Central memory CD8-positive, alpha-beta T cell (primary cell): ENCODE measurements at regions not wholly inside any gene's neighbourhood (a gene's known extent, or its start where the extent isn't known, plus 50 kb on each side); places are given as distances from the start of the nearest gene placed in this dataset.

ENCODE experiments used
- ATAC-seq: fragments of 150-1000 bp; cut with Tn5 transposase; replicated peaks from 2 replicates; pipeline ENCODE4 v1.10.0; 2022; ENCODE audit warnings: mild to moderate bottlenecking, moderate FRiP score, moderate number of reproducible peaks; ENCODE audit not compliant: poor library complexity, severe bottlenecking; ENCODE audit errors: extremely low read depth
- DNase-seq, 2 donors: peaks; one replicate each; pipeline ENCODE4 v3.0.0; 2021; ENCODE audit warnings: low spot score in 2 of 2
- H3K27ac Mint-ChIP-seq: one replicate; pipeline ENCODE4 v1.8.0; 2022; ENCODE audit warnings: low read depth, mild to moderate bottlenecking, moderate library complexity, mixed read lengths
- H3K27me3 Mint-ChIP-seq: one replicate; pipeline ENCODE4 v1.8.0; 2022; ENCODE audit warnings: mixed read lengths
- H3K36me3 Mint-ChIP-seq: one replicate; pipeline ENCODE4 v1.8.0; 2022; ENCODE audit warnings: mild to moderate bottlenecking, moderate library complexity, mixed read lengths; ENCODE audit not compliant: insufficient read depth
- H3K4me1 Mint-ChIP-seq: one replicate; pipeline ENCODE4 v1.8.0; 2022; ENCODE audit warnings: mixed read lengths
- H3K4me3 Mint-ChIP-seq: one replicate; pipeline ENCODE4 v1.8.0; 2022; ENCODE audit warnings: mild to moderate bottlenecking, moderate library complexity, mixed read lengths
- H3K9me3 Mint-ChIP-seq: one replicate; pipeline ENCODE4 v1.8.0; 2022; ENCODE audit warnings: mixed read lengths

DNA sequence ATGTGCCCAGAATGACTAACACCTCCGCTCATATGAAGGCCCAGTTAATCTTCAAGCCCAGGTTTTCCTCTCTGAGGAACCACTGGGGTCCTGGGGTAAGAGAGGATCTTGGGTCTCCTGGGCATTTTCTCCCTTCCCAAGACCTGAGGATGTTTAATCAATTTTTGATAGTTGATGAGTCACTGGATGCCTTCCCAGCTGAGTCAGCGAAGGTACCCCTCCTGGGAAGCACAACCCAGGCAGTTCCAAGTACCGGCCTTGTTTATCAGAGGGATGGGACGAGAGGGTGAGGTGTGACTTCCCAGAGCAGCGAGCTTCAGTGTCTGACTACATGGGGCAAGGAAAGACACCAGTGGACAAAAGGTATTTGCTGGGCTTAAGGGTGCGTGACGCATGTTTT, 119.6 kb upstream of the IL12B start:
- ATAC-seq (no peak), DNase-seq (no peak)
- H3K36me3 Mint-ChIP-seq: no peaks in the 10 kb centered on the region
- H3K4me3 Mint-ChIP-seq: no peak overlapping the region
- no peaks in the 10 kb centered on the region for H3K4me1 Mint-ChIP-seq
- H3K9me3 Mint-ChIP-seq: no peaks in the 10 kb centered on the region
- no peak overlapping the region for H3K27ac Mint-ChIP-seq
- H3K27me3 Mint-ChIP-seq: no peaks in the 10 kb centered on the region

DNA sequence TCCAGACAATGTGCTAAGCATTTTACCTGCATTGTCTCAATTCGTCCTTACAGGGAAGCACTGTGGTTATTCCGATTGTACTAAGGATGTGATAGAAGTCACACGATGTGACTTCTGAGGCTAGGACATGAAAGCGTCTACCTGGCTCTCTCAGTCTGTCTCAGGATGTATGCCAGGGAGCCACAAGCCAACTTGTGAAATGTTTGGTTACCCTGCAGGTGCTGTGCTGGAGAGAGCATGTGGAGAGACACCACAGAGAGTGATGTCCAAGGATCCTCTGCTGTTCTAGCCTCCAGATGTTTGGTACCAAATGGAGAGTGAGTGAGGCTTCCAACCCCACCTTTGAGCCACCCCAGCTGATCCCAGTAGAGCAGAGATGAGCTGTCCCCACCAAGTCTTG, 120.1 kb upstream of the IL12B start:
- Mint-ChIP-seq H3K4me3 (no peak overlapping the region), H3K4me1 (no peaks in the 10 kb centered on the region), H3K36me3 (no peaks in the 10 kb centered on the region), H3K27ac (no peak overlapping the region), H3K9me3 (no peaks in the 10 kb centered on the region), H3K27me3 (no peaks in the 10 kb centered on the region)
- ATAC-seq (peak; percentile 43), DNase-seq (no peak)

DNA sequence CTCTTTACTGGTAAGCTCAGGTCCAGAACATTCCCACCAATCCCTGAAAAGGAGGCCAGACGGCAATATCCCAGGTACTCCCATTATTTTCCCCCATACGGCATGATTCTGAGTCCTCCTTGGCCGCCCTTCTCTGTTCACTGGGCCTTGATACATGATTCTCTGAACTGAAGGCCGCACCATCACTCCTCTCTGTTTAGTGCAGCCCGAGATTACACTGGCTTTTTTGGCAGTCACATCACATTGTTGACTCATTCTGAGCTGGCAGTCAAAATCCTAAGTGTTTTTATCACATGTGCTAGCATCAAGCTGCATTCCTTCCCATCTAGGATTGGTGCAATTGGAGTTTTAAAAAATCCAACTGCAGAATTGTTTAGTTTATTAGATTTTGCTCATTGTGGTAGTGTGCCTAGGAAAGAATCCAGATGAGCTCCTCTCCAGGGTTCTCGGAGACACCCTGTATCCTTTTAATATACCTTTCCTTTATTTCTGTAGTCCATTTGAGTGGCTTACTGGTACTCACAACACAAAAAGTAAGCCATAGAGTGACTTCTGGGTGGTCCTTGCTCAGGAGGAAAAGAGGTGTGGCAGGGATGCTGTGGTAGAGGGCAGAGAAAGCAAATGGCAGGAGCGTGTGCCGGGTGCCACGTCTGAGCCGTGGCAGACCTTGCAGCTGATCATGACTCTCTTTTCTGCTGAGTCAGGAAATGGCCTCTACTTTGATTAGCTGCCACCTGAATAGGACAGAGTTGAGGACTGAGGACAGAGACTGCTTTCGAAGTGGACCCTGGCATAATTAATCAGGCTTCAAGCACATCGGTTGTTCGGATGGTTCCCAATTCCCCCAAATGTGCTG, 121.1 kb upstream of the IL12B start:
- no peak overlapping the region for H3K4me3 Mint-ChIP-seq
- H3K9me3 Mint-ChIP-seq: no peaks in the 10 kb centered on the region
- no peak overlapping the region for H3K27ac Mint-ChIP-seq
- H3K27me3 Mint-ChIP-seq: no peaks in the 10 kb centered on the region
- H3K4me1 Mint-ChIP-seq: no peaks in the 10 kb centered on the region
- ATAC-seq (no peak), DNase-seq (no peak)
- no peaks in the 10 kb centered on the region for H3K36me3 Mint-ChIP-seq

DNA sequence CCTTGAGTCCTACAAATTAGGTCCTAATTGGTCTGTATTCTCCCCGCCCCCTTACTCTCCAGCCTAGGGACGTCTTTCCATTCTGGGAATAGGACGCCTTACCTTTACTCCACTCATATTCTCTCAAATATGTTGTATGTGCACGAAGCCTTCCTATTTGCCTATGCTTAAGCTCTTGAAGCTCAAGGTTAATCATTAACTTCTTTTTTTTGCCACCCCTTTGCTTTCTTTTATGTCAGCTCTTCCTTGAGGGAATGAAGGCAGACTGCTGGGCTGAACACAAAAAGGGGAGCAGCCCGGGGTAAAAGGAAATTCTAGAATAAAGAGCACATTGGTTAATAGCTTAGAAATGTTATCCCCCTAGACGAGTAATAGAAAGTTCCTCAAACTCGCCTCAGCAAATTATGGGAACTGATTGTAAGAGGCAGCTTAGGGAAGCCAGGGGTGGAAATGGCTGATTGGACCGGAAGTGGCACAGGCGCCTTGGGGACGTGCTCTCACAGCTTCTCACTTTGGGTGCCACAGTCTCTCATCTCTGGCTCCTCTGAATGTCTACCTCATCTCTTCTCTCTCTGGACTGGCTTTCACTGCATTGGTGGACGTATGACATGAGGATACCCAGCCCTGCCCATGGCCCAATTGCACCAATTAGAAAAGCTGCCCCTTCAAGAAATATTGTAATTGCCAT, 122.3 kb upstream of the IL12B start:
- Mint-ChIP-seq H3K9me3 (no peaks in the 10 kb centered on the region), H3K27me3 (no peaks in the 10 kb centered on the region), H3K4me3 (no peak overlapping the region), H3K27ac (no peak overlapping the region), H3K36me3 (no peaks in the 10 kb centered on the region), H3K4me1 (peaks cover 5% of the 10 kb centered on the region)
- ATAC-seq (peak; percentile 54), DNase-seq (no peak)

DNA sequence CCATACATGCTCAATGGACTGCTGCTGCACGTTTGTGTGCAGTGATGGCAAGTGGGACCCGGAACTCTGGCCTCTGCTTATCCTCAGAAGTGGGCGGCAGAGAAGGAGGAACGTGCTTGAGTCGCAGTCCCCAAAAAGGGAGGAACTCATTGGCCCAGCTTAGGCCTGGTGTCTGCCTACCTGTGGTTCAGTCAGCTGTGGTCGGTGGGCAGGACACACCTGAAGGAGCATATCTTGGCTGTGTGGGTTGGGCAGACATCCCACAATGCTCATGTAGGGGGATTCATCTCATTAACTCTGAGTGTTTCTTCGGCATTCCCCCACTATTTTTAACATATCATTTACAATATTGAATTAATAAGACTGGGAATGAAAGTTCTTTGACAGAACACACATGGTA, 122.9 kb upstream of the IL12B start:
- Mint-ChIP-seq H3K36me3 (no peaks in the 10 kb centered on the region), H3K4me1 (peaks cover 7% of the 10 kb centered on the region), H3K9me3 (no peaks in the 10 kb centered on the region), H3K27ac (no peak overlapping the region), H3K27me3 (no peaks in the 10 kb centered on the region), H3K4me3 (no peak overlapping the region)
- DNase-seq (no peak), ATAC-seq (no peak)

DNA sequence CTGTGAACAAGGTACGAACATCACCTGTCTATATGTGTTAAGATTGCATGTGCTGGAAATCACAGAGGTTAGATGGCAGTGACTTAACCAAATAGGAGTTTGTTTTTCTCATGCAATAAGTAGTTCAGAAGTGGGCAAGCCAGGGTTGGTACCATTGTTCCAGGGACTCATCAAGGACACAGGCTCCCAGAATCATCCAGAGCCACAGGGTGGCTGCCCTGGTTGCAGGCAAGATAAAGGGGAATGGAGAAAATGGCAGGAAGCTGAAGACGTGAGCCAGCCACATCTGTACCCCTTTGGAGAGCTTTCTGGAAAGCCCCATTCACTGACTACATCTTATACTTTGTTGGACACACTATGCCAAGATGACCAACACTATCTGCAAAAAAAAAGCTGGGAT, 126.0 kb upstream of the IL12B start:
- DNase-seq (no peak), ATAC-seq (no peak)
- H3K9me3 Mint-ChIP-seq: no peaks in the 10 kb centered on the region
- H3K36me3 Mint-ChIP-seq: no peaks in the 10 kb centered on the region
- H3K4me1 Mint-ChIP-seq: peaks cover 12% of the 10 kb centered on the region
- H3K4me3 Mint-ChIP-seq: no peak overlapping the region
- peaks cover 18% of the 10 kb centered on the region for H3K27me3 Mint-ChIP-seq
- H3K27ac Mint-ChIP-seq: no peak overlapping the region

DNA sequence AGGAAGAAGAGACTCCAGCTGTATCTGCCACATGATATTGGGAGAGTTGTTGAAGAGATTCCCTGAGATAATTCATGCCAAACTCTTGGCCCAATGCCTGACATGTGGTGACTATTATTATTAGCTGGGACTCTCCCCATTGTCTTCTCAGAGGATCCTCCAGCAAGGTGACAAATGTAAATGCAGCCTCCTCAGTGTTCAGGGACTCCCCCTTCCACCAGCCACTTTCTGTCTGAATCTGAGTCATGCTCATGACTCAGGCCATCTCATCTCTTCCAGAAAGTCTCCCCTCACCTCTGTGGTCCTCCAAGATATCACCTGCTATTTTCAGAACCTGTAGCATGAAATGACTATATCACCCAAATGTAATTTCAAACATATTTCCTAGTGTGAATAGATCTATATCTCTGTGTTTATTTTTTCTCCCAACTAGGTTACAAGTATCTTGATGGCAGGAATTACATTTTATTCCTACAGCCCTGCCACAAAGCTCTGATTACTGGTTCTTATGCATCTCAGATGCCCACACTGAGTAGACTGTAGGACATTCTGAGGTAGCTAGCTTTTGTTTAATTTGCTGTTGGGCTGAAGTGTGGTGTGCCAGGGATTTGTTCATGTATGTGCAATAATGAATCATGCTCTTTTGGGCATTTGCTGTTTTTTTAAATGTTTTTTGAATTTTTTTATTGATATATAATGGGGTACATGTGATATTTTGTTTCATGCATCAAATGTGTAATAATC, 126.6 kb upstream of the IL12B start:
- Mint-ChIP-seq H3K27me3 (peaks cover 18% of the 10 kb centered on the region), H3K9me3 (no peaks in the 10 kb centered on the region), H3K27ac (no peak overlapping the region), H3K4me3 (no peak overlapping the region), H3K4me1 (peaks cover 12% of the 10 kb centered on the region), H3K36me3 (no peaks in the 10 kb centered on the region)
- DNase-seq: no peak
- ATAC-seq: peak; percentile 19

DNA sequence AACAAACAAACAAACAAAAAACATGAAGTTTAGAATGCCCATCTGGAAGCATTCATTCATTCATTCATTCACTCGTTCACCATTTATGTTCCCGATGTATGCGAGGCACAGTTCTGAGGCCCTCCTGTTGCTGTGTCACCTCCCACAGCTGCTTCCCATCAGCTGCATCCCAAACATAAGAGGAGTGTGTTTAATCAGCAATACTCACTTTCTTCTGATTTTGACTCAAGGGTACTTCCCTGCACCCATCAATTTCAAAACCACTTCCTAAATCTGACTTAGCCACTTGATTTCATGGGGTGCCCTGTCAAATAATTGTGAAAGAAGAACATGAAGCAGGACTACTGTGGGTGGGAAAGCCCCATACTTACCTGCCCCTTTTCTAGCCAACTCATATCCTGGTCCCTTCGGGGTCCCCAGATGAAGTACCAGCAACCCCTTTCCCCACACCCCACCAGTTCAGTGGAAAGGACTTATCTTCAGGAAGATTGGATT, 128.0 kb upstream of the IL12B start:
- peaks cover 12% of the 10 kb centered on the region for H3K4me1 Mint-ChIP-seq
- H3K27me3 Mint-ChIP-seq: peaks cover 18% of the 10 kb centered on the region
- H3K36me3 Mint-ChIP-seq: no peaks in the 10 kb centered on the region
- no peak overlapping the region for H3K4me3 Mint-ChIP-seq
- no peak overlapping the region for H3K27ac Mint-ChIP-seq
- H3K9me3 Mint-ChIP-seq: no peaks in the 10 kb centered on the region
- ATAC-seq: peak; percentile 49
- DNase-seq: no peak

DNA sequence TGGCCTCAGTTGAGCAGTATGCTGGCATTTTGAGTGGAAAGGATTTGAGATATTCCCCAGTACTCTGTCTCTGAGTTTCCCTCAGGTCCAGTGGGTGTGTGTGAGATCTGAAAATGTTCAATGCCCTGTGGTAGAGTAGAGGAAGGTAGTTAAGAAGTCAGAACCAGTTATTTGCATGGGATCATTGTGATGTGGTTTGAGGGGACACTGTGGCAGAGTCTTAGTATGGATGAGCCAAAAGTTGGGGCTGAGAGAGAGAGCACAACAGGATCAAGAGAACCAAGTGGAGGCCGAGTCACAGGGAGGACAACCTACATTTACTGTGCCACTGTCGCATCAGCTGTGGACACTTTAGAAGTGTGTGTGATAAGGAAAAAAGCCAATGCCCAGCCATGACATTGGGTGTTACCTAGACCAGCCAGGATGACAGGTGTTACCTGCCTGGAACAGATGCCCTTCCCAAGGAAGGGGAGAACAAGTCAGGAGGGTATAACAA, 128.9 kb upstream of the IL12B start:
- peaks cover 18% of the 10 kb centered on the region for H3K27me3 Mint-ChIP-seq
- H3K9me3 Mint-ChIP-seq: no peaks in the 10 kb centered on the region
- no peak for ATAC-seq
- H3K27ac Mint-ChIP-seq: no peak overlapping the region
- H3K4me1 Mint-ChIP-seq: peaks cover 12% of the 10 kb centered on the region
- H3K4me3 Mint-ChIP-seq: no peak overlapping the region
- no peak for DNase-seq
- H3K36me3 Mint-ChIP-seq: no peaks in the 10 kb centered on the region

DNA sequence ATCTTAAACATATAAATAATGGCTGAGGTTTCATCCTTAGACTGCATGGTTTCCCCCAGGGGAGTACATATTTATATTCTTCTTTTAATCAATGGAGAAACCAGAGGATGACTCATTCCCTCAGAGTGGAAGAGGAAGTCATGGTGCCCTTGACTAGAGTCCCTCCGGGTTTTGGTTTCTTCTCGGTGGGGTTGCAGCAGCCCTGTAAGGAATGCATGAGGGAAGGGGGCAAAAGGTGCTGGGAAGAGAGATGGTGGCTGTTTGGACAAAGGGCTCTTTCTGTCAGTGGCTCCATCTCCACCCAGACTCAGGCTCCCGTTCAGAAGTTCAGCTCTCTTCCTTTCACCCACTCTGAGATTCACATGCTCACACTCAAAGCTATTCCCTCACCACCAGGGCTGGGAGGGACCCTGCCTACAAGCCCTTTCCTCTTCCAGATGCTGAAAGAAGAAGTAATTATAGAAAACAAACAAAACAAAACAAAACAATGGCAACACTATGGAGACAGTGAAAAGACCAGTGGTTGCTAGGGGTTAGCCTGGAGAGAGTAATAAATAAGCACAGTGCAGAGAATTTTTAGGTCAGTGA, 129.8 kb upstream of the IL12B start:
- no peak for DNase-seq
- Mint-ChIP-seq H3K9me3 (no peaks in the 10 kb centered on the region), H3K36me3 (no peaks in the 10 kb centered on the region), H3K27ac (no peak overlapping the region), H3K4me3 (no peak overlapping the region), H3K27me3 (peaks cover 18% of the 10 kb centered on the region), H3K4me1 (peaks cover 12% of the 10 kb centered on the region)
- no peak for ATAC-seq

DNA sequence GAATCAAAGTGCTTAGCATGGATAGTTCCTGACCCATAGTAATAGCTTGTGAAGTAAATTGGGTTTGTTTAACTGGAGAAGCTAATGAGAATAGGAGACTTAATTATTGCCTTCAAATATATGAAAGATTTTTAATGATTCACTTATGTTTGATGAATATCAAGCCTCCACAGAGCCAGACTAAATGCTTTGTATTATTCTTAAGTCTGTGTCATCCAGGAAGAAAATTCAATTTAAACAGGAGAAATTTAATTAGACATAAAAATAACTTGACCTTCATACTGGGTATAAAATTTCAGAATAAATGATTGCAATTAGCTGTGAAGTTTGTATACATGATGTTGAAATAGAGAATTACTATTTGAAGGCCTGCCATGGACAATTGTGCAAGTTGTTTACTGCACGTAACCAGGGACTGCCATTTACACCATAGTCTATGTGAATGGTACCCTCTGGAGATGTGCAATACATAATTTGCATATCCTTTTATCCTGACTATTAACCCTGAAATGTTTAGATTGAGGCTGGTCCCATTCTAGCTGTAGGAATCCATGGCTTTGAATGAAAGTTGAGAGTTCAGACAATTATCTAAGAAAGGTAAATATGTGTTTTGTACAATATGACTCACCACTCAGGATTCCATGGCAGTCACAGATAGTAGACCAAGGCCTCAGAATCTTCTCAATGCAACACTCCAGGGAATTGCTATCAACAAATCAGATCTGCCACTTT, 133.5 kb upstream of the IL12B start:
- Mint-ChIP-seq H3K27me3 (peaks cover 18% of the 10 kb centered on the region), H3K4me3 (no peak overlapping the region), H3K9me3 (no peaks in the 10 kb centered on the region), H3K36me3 (no peaks in the 10 kb centered on the region), H3K27ac (no peak overlapping the region), H3K4me1 (peaks cover 9% of the 10 kb centered on the region)
- DNase-seq (no peak), ATAC-seq (no peak)

DNA sequence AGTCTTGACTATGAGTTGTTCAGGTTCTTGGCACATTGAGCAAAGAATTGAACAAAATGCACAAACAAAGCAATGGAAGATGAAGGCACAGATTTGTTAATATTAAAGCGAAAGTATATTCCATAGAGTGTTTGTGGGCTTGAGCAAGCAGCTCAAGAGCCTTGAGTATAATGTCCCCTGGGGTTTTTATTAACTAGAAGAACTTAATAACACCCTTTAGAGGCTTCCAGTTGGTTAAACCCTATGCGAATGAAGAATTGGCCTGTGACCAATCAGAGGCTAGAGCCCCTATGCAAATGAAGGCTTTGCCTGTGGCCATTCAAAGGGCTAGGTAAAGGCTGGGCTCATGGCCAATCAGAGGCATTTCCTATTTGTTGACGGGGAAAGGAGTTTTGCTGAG, 135.3 kb upstream of the IL12B start:
- no peaks in the 10 kb centered on the region for H3K36me3 Mint-ChIP-seq
- peaks cover 5% of the 10 kb centered on the region for H3K27me3 Mint-ChIP-seq
- H3K4me3 Mint-ChIP-seq: no peak overlapping the region
- DNase-seq (no peak), ATAC-seq (no peak)
- no peak overlapping the region for H3K27ac Mint-ChIP-seq
- H3K4me1 Mint-ChIP-seq: peaks cover 15% of the 10 kb centered on the region
- no peaks in the 10 kb centered on the region for H3K9me3 Mint-ChIP-seq
